Effector memory CD4-positive, alpha-beta T cell (primary cell): ENCODE measurements at regions not wholly inside any gene's neighbourhood (a gene's known extent, or its start where the extent isn't known, plus 50 kb on each side); places are given as distances from the start of the nearest gene placed in this dataset.
"Not testable (repeated sequence)": the region's sequence is repeated elsewhere in the genome, so short reads cannot be mapped to it uniquely, and the experiment has no call there.

Source experiments
- DNase-seq, 3 donors: peaks; one replicate each; pipeline ENCODE4 v3.0.0-alpha.2; 2020
- H3K27ac ChIP-seq: 2 replicates; pipeline ENCODE4 v1.7.0; 2013; ENCODE audit warnings: mild to moderate bottlenecking, low read length, moderate library complexity; ENCODE audit not compliant: insufficient read depth, poor library complexity, severe bottlenecking
- H3K27me3 ChIP-seq: replicated peaks from 2 replicates; pipeline ENCODE4 v1.7.0; 2013; ENCODE audit warnings: mild to moderate bottlenecking, low read length; ENCODE audit not compliant: insufficient read depth, control insufficient read depth, poor library complexity, severe bottlenecking
- H3K36me3 ChIP-seq: 2 replicates; pipeline ENCODE4 v1.7.0; 2013; ENCODE audit warnings: mild to moderate bottlenecking, low read length, moderate library complexity; ENCODE audit not compliant: control insufficient read depth, insufficient read depth
- H3K4me1 ChIP-seq: 2 replicates; pipeline ENCODE4 v1.7.0; 2013; ENCODE audit warnings: low read length, mild to moderate bottlenecking; ENCODE audit not compliant: control insufficient read depth, insufficient read depth, poor library complexity, severe bottlenecking
- H3K4me3 ChIP-seq: 2 replicates; pipeline ENCODE4 v1.7.0; 2013; ENCODE audit warnings: low read length, low read depth, mild to moderate bottlenecking; ENCODE audit not compliant: insufficient read depth, poor library complexity, severe bottlenecking
- H3K9me3 ChIP-seq: 2 replicates; pipeline ENCODE4 v1.7.0; 2013; ENCODE audit warnings: mild to moderate bottlenecking, low read length, moderate library complexity; ENCODE audit not compliant: control insufficient read depth

GRCh38 chr2:87484363-87484762, 263.5 kb upstream of the PLGLB2 start:
- DNase-seq, H3K4me1 ChIP-seq, H3K4me3 ChIP-seq, H3K9me3 ChIP-seq, H3K27me3 ChIP-seq, H3K36me3 ChIP-seq, H3K27ac ChIP-seq: not testable (repeated sequence)

- not testable (repeated sequence) for DNase-seq, H3K4me3 ChIP-seq, H3K27me3 ChIP-seq, H3K4me1 ChIP-seq, H3K9me3 ChIP-seq, H3K36me3 ChIP-seq
- H3K27ac ChIP-seq: peak overlapping the region; percentile 48
Observed at GRCh38 chr2:87485455-87485854, 262.4 kb upstream of the PLGLB2 start.

GRCh38 chr2:87485884-87486283, 262.0 kb upstream of the PLGLB2 start:
- not testable (repeated sequence) for H3K4me1 ChIP-seq, H3K36me3 ChIP-seq, H3K27me3 ChIP-seq, H3K4me3 ChIP-seq, H3K9me3 ChIP-seq
- peak overlapping the region; percentile 75 for H3K27ac ChIP-seq
- DNase-seq: peak in 1 of 3 donors; percentile 31

- peak overlapping the region; percentile 75 for H3K27ac ChIP-seq
- DNase-seq, H3K9me3 ChIP-seq, H3K4me1 ChIP-seq, H3K27me3 ChIP-seq, H3K36me3 ChIP-seq, H3K4me3 ChIP-seq: not testable (repeated sequence)
Observed at GRCh38 chr2:87486413-87486812, 261.5 kb upstream of the PLGLB2 start.

DNA sequence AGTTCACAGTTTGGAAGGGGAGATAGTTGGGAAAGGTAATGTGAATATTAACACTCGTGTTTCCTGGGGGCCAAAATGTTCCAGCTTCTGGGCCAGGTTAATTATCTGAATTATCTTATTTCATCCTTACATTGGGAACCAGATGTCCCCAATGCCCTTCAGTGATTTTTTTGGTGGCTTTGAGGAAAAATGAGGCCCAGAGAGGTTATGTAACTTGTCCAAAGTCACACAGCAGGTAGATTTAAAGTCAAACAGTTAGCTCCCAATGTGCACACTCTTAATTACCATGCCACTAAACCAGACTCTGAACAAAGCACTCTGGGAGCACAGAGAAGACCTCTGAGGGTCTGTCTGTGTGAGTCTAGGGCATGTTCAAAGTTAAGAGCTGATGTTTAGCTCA, 259.9 kb upstream of the PLGLB2 start:
- not testable (repeated sequence) for H3K27me3 ChIP-seq, H3K9me3 ChIP-seq, H3K27ac ChIP-seq, DNase-seq, H3K4me3 ChIP-seq, H3K36me3 ChIP-seq, H3K4me1 ChIP-seq

GRCh38 chr2:87488991-87489390, 258.9 kb upstream of the PLGLB2 start:
- H3K4me3 ChIP-seq, H3K27me3 ChIP-seq, H3K36me3 ChIP-seq, DNase-seq, H3K27ac ChIP-seq, H3K9me3 ChIP-seq, H3K4me1 ChIP-seq: not testable (repeated sequence)

GRCh38 chr2:87494846-87495245, 253.0 kb upstream of the PLGLB2 start:
- H3K4me1 ChIP-seq, H3K27me3 ChIP-seq, H3K36me3 ChIP-seq, H3K27ac ChIP-seq, DNase-seq, H3K4me3 ChIP-seq, H3K9me3 ChIP-seq: not testable (repeated sequence)

GRCh38 chr2:87495455-87495854, 252.4 kb upstream of the PLGLB2 start:
- not testable (repeated sequence) for H3K36me3 ChIP-seq, DNase-seq, H3K4me1 ChIP-seq, H3K27ac ChIP-seq, H3K27me3 ChIP-seq, H3K4me3 ChIP-seq, H3K9me3 ChIP-seq

DNA sequence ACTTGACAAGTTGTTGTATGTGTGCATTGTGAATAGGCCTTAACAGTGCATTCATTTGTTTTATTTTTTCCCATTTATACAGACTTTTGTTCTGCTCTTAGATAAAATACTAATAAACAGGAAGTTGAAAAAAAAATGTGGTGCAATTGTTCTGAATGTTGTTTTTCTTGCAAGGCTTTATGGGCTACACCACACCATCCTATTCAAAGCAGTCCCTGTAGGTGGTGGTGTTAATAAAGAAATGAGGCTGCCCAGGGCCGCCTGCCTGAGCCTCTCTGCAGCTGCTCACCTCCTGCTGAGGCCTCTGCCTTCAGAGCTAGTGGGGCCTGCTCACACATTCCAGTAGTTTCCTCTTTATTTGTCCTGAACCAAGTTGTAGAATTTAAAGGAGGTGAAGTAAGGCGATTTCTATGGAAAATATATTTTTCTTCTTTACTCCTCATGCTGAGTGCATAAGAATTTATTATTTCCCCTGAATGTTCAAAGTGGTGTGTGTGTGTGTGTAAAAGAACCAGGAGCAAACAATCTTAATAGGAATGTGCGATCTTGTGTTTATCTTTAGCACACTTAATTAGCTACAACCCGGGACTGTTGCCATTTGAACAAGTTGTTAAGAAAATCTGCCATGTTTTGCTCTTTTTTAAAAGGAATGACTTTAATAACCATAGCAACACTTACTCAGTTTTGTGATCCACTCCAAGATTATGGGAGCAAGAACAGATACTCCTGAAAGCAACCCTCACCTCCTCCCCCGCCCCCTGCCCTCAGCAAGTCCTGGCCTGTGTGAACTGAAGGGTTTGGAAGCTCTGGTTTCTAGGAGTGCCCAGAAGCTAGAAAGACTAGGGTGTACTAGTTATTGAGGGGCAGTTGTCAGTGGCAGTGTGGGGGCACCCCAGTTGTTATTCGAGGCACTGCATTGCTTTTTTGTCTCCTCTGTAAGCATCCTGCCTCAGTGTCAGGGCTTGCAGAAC, 251.6 kb upstream of the PLGLB2 start:
- H3K4me1 ChIP-seq, H3K4me3 ChIP-seq, H3K9me3 ChIP-seq, H3K27ac ChIP-seq, H3K36me3 ChIP-seq, DNase-seq, H3K27me3 ChIP-seq: not testable (repeated sequence)

DNA sequence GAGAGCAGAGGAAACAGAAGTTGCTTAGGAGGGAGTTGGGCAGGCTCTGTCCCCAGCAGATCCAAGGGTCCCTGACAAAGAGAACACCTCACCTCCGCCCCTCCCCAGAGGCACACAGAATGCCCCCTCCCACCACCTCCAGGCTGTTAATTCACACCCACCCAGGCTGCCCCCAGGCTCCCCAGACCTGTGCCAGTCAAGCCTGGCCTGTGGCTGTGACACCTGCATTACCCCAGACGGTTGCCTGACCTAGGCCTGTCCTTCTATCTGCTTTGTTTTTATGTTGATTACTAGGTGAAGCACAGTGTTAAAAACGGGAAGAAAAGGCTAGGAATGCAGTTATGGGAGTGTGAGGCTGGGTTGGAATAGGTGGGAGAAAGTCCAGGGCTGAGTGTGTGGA, 250.8 kb upstream of the PLGLB2 start:
- not testable (repeated sequence) for DNase-seq, H3K27ac ChIP-seq, H3K9me3 ChIP-seq, H3K27me3 ChIP-seq, H3K4me3 ChIP-seq, H3K36me3 ChIP-seq, H3K4me1 ChIP-seq
